Cardiac fibroblast (primary cell): ENCODE measurements at regions not wholly inside any gene's neighbourhood (a gene's known extent, or its start where the extent isn't known, plus 50 kb on each side); places are given as distances from the start of the nearest gene placed in this dataset.

Source experiments
- DNase-seq, 2 donors: peaks; one replicate each; pipeline versions ENCODE4 v3.0.0 to v3.0.0-alpha.2; 2010; ENCODE audit warnings: low read depth in 2 of 2
- H3K4me3 ChIP-seq, 2 donors: replicated peaks in 1 of 2; 1 replicate in 1 of 2; 2 replicates in 1 of 2; pipeline ENCODE4 v1.5.1; 2011; ENCODE audit warnings: low read depth in 2 of 2, low read length in 2 of 2, mild to moderate bottlenecking in 2 of 2, moderate library complexity in 1 of 2
- CTCF ChIP-seq: IDR thresholded peaks from one replicate; pipeline ENCODE4 v1.5.1; 2011; ENCODE audit warnings: low read depth, mild to moderate bottlenecking, low read length, inconsistent platforms

GRCh38 chr3:74059301-74059922 lies 434.7 kb upstream of the PDZRN3 start:
- no peak overlapping the region for H3K4me3 ChIP-seq
- no peak for TF ChIP-seq CTCF
- DNase-seq = no peak

- no peak for DNase-seq
- no peak for TF ChIP-seq CTCF
- H3K4me3 ChIP-seq = no peak overlapping the region
Observed at GRCh38 chr3:74057169-74057568, 432.4 kb upstream of the PDZRN3 start.

- no peak for TF ChIP-seq CTCF
- H3K4me3 ChIP-seq = no peak overlapping the region
- DNase-seq = no peak
Observed at GRCh38 chr3:74055061-74055460, 430.3 kb upstream of the PDZRN3 start.

- TF ChIP-seq CTCF = no peak
- no peak for DNase-seq
- no peak overlapping the region for H3K4me3 ChIP-seq
Observed at GRCh38 chr3:74054566-74054965, 429.8 kb upstream of the PDZRN3 start.

- no peak overlapping the region for H3K4me3 ChIP-seq
- DNase-seq = no peak
- no peak for TF ChIP-seq CTCF
Observed at GRCh38 chr3:74053970-74054516, 429.3 kb upstream of the PDZRN3 start.

GRCh38 chr3:74049444-74049843 lies 424.7 kb upstream of the PDZRN3 start:
- TF ChIP-seq CTCF = no peak
- no peak overlapping the region for H3K4me3 ChIP-seq
- DNase-seq = no peak

- no peak for DNase-seq
- H3K4me3 ChIP-seq = no peak overlapping the region
- TF ChIP-seq CTCF = no peak
Observed at GRCh38 chr3:74048699-74049098, 424.0 kb upstream of the PDZRN3 start.
